ENCODE measurements at regions not wholly inside any gene's neighbourhood (a gene's known extent, or its start where the extent isn't known, plus 50 kb on each side); places are given as distances from the start of the nearest gene placed in this dataset.

DNA sequence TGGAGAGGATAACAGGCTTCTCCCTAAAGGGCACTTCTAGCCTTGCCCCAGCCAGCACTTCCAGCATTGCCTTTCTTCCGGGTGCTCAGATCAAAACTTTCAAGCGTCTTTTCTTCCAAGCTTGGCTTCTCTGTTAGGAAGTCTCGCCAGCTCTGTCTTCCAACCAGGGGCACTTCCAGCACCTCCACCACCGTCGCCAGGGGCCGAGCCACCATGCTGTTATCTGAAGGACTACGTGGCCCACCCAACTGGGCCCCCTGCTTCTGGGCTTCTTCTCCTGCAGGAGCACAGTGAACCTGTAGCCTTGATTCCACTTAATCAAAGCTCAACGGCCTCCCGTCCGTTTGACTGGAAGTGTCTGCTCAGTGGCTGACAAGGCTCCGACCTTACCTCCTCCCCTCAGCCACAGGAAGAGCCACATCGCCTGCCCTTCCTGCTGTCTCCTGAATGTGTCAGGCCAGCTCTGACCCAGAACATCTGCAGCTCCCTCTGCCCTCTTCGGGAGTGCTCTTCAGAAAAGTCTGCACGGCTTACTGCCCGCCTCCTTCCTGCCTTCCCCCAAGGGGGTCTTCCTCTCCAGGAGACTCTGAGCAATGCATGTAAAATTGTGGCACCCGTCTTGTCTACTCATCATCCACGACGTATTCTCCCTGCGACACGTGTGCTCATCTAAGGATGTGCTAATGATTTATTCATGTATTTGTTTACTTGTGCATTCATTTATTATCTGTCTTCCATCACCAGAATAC lies 527.0 kb downstream of the CDH26 start:
- H3K9ac ChIP-seq (ENCODE audit: low read length in 5 of 5), result no peak overlapping the region
- peaks cover 0 to 13% (median 3%) of the 10 kb centered on the region in 5 donors for H3K4me1 ChIP-seq (ENCODE audit: control insufficient read depth in 5 of 5, insufficient read depth in 5 of 5, low read length in 5 of 5)
- no peaks in the 10 kb centered on the region for H3K36me3 ChIP-seq (ENCODE audit: control insufficient read depth in 5 of 5, insufficient read depth in 5 of 5, low read length in 5 of 5)
- no peak overlapping the region for H3K27ac ChIP-seq (ENCODE audit: low read depth, low read length)
- peaks cover 0 to 31% (median 14%) of the 10 kb centered on the region in 5 donors for H3K27me3 ChIP-seq (ENCODE audit: control insufficient read depth in 5 of 5, insufficient read depth in 4 of 5, low read length in 5 of 5)
- H3K9me3 ChIP-seq (ENCODE audit: control insufficient read depth in 5 of 5, low read length in 5 of 5), result no peaks in the 10 kb centered on the region
- H3K4me3 ChIP-seq (ENCODE audit: low read depth in 1 of 5, low read length in 5 of 5), result no peak overlapping the region

DNA sequence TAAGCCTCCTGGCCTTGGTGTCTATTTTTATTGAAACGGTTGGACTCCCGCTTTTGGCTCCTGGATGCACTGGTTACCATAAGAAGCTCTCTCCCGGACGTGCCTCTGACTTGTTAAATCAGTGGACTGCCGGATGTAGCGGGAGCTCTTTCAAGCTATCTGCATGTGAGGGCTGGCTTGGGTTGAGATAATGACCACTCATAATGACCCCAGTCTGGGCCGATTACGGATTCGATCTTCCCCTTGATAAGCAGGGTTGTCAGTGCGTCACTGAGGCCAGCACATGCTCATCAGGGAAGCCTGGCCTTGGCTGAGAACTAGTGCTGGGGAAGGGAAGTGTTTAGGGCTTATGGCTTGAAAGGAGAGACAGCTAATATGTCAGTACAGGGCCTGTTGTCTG lies 528.1 kb downstream of the CDH26 start:
- H3K27ac ChIP-seq (ENCODE audit: low read depth, low read length), result no peak overlapping the region
- no peaks in the 10 kb centered on the region for H3K9me3 ChIP-seq (ENCODE audit: control insufficient read depth in 5 of 5, low read length in 5 of 5)
- H3K9ac ChIP-seq (ENCODE audit: low read length in 5 of 5), result no peak overlapping the region
- H3K36me3 ChIP-seq (ENCODE audit: control insufficient read depth in 5 of 5, insufficient read depth in 5 of 5, low read length in 5 of 5), result no peaks in the 10 kb centered on the region
- H3K4me1 ChIP-seq (ENCODE audit: control insufficient read depth in 5 of 5, insufficient read depth in 5 of 5, low read length in 5 of 5), result peaks cover 0 to 9% (median 6%) of the 10 kb centered on the region in 5 donors
- peaks cover 0 to 29% (median 11%) of the 10 kb centered on the region in 5 donors for H3K27me3 ChIP-seq (ENCODE audit: control insufficient read depth in 5 of 5, insufficient read depth in 4 of 5, low read length in 5 of 5)
- H3K4me3 ChIP-seq (ENCODE audit: low read depth in 1 of 5, low read length in 5 of 5), result no peak overlapping the region

DNA sequence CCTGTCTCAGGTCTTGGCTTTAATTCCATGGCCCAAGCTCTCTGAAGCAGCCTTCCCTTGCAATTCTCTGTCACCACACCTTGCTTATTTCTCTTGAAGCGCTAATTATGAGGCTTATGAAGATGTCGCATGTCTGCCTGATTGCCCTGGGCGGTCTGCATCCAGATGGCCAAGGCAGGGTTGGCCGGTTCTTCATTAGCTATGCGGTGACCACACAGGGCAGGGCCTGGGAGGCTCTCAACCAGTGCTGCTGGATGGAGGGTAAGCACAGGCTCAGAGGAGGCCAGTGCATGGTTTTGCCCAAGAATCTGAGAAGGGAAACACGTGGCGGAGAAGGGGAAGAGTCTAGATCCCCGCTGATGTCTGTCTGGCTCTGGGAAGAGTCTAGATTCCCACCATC lies 528.7 kb downstream of the CDH26 start:
- Histone ChIP-seq H3K9ac (ENCODE audit: low read length in 5 of 5) (no peak overlapping the region), H3K27me3 (ENCODE audit: control insufficient read depth in 5 of 5, insufficient read depth in 4 of 5, low read length in 5 of 5) (peaks cover 0 to 25% (median 8%) of the 10 kb centered on the region in 5 donors), H3K4me3 (ENCODE audit: low read depth in 1 of 5, low read length in 5 of 5) (no peak overlapping the region), H3K36me3 (ENCODE audit: control insufficient read depth in 5 of 5, insufficient read depth in 5 of 5, low read length in 5 of 5) (no peaks in the 10 kb centered on the region), H3K27ac (ENCODE audit: low read depth, low read length) (no peak overlapping the region), H3K4me1 (ENCODE audit: control insufficient read depth in 5 of 5, insufficient read depth in 5 of 5, low read length in 5 of 5) (peaks cover 0 to 5% (median 3%) of the 10 kb centered on the region in 5 donors), H3K9me3 (ENCODE audit: control insufficient read depth in 5 of 5, low read length in 5 of 5) (no peaks in the 10 kb centered on the region)

DNA sequence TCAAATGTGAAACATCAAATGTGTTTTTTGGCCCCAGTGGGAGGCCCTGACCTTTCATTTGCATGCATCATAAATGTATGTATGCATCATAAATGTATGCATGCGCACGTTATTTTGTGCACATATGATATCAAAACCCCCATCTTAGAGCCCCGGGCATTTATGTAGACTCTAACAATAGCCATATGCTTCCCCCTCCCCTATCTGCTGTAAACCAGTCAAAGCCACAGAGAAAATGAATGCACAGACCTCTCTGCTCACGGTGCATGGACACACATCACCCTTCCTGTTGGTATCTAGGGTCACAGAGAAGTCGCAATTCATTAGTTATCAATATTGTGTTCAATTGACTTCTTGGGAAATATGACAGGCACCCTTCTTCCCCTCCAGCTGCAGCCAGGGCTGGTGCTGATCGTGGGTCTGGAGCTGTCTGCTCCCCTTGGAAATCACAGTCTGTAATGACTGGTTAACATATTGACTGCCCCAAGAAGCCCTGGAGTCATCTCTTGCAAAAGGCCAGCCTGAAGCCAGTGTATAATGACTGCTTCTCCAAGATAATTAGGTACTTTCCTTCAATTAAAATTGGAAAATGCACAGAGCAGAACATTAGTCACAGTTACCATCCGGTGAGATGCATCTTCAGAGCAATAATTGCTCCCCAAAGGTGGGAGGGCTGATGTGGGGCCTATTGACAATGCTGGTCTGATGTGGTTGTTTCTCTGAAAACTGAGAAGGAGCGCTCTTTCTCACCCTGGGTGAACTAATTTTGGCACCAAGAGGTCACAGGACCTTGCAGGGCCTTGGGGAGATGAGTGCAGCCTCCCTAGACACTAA lies 532.2 kb downstream of the CDH26 start:
- Histone ChIP-seq H3K4me3 (ENCODE audit: low read depth in 1 of 5, low read length in 5 of 5) (no peak overlapping the region), H3K9ac (ENCODE audit: low read length in 5 of 5) (no peak overlapping the region), H3K27me3 (ENCODE audit: control insufficient read depth in 5 of 5, insufficient read depth in 4 of 5, low read length in 5 of 5) (peaks cover 0 to 9% (median 0%) of the 10 kb centered on the region in 5 donors), H3K27ac (ENCODE audit: low read depth, low read length) (no peak overlapping the region), H3K36me3 (ENCODE audit: control insufficient read depth in 5 of 5, insufficient read depth in 5 of 5, low read length in 5 of 5) (no peaks in the 10 kb centered on the region), H3K4me1 (ENCODE audit: control insufficient read depth in 5 of 5, insufficient read depth in 5 of 5, low read length in 5 of 5) (peaks cover 0 to 5% (median 0%) of the 10 kb centered on the region in 5 donors), H3K9me3 (ENCODE audit: control insufficient read depth in 5 of 5, low read length in 5 of 5) (no peaks in the 10 kb centered on the region)

DNA sequence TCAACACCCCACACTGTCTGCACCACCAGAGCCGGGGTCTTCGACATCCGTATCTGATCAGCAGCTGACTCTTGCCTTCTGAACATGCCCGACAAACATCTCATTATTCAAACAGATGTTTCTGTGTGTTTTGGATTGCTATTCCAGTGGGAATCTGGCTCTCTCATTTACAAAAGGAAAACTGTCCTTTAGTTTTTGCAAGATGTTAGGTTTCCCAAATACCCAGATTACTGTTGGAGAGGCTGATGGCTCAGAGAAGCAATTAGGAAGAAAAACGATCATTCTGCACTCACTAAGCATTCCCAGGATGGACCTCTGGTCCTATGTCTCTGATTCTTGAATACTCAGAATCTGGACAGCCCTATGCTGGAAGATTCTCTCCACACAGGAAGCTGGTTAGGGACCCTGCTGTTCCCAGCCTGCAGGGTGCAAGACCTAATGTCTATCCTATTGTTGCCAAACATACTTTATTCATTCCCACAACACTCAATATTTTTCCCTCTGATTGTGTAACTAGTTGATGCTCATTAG lies 532.9 kb downstream of the CDH26 start:
- no peak overlapping the region for H3K4me3 ChIP-seq (ENCODE audit: low read depth in 1 of 5, low read length in 5 of 5)
- no peak overlapping the region for H3K27ac ChIP-seq (ENCODE audit: low read depth, low read length)
- H3K9me3 ChIP-seq (ENCODE audit: control insufficient read depth in 5 of 5, low read length in 5 of 5), result no peaks in the 10 kb centered on the region
- no peaks in the 10 kb centered on the region for H3K36me3 ChIP-seq (ENCODE audit: control insufficient read depth in 5 of 5, insufficient read depth in 5 of 5, low read length in 5 of 5)
- H3K4me1 ChIP-seq (ENCODE audit: control insufficient read depth in 5 of 5, insufficient read depth in 5 of 5, low read length in 5 of 5), result peaks cover 0 to 5% (median 0%) of the 10 kb centered on the region in 5 donors
- no peak overlapping the region for H3K9ac ChIP-seq (ENCODE audit: low read length in 5 of 5)
- peaks cover 0 to 8% (median 0%) of the 10 kb centered on the region in 5 donors for H3K27me3 ChIP-seq (ENCODE audit: control insufficient read depth in 5 of 5, insufficient read depth in 4 of 5, low read length in 5 of 5)

DNA sequence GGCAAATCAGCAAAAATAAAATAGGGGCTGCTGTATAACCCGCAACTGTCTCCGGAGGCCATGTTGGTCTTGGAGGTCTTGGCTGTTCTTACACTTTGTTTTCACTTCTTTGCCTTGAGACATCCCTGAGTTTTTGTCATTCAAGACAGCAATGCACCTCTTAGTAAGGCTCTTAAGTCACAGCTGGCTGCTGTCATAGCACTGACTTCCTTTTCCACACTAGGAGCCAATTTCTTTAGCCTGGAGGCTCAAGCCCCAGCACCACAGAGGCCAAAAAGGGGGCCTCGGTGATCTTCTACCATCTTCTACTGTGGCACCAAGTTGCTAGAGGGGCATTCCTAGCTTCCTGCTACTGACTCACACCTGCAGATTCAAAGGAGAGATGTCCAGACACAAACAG lies 536.3 kb downstream of the CDH26 start:
- H3K4me1 ChIP-seq (ENCODE audit: control insufficient read depth in 5 of 5, insufficient read depth in 5 of 5, low read length in 5 of 5), result peaks cover 0 to 5% (median 0%) of the 10 kb centered on the region in 5 donors
- no peak overlapping the region for H3K9ac ChIP-seq (ENCODE audit: low read length in 5 of 5)
- no peak overlapping the region for H3K27ac ChIP-seq (ENCODE audit: low read depth, low read length)
- H3K36me3 ChIP-seq (ENCODE audit: control insufficient read depth in 5 of 5, insufficient read depth in 5 of 5, low read length in 5 of 5), result no peaks in the 10 kb centered on the region
- H3K27me3 ChIP-seq (ENCODE audit: control insufficient read depth in 5 of 5, insufficient read depth in 4 of 5, low read length in 5 of 5), result no peaks in the 10 kb centered on the region
- H3K9me3 ChIP-seq (ENCODE audit: control insufficient read depth in 5 of 5, low read length in 5 of 5), result no peaks in the 10 kb centered on the region
- H3K4me3 ChIP-seq (ENCODE audit: low read depth in 1 of 5, low read length in 5 of 5), result no peak overlapping the region

DNA sequence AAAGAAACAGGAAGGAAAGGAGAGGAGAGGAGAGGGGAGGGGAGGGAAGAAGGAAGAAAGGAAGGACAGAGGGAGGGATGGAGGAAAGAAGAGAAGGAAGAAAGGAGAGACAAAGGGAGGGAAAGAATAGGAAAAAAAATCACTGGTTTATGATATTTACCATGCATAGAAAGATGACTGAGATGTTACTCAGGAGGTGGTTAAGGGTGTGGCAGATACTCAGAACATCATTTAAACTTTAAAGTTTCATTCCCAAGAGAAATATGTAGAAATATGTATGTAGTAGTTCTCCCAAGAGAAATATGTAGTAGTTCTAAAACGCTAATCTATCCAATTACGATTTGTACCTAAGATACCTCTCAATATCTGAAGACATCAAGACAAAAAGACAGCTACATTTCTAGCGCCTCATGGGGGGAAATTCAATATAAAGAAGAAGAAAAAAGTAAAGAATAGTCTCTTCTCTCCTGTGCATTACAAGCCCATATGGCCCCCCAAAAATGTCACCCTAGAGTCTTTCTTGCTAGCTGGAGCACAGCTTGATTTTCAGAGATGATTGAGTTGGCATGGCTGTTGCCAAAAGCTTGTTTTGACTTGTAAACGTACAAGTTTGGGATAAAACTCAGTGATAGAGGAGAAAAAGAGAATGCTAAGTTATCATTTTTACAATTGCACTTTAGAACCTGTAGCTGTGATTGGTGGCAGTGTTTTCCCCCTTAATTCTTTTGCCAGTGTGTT lies 539.2 kb downstream of the CDH26 start:
- Histone ChIP-seq H3K27ac (ENCODE audit: low read depth, low read length) (no peak overlapping the region), H3K36me3 (ENCODE audit: control insufficient read depth in 5 of 5, insufficient read depth in 5 of 5, low read length in 5 of 5) (no peaks in the 10 kb centered on the region), H3K4me3 (ENCODE audit: low read depth in 1 of 5, low read length in 5 of 5) (no peak overlapping the region), H3K9me3 (ENCODE audit: control insufficient read depth in 5 of 5, low read length in 5 of 5) (no peaks in the 10 kb centered on the region), H3K4me1 (ENCODE audit: control insufficient read depth in 5 of 5, insufficient read depth in 5 of 5, low read length in 5 of 5) (no peaks in the 10 kb centered on the region), H3K9ac (ENCODE audit: low read length in 5 of 5) (no peak overlapping the region), H3K27me3 (ENCODE audit: control insufficient read depth in 5 of 5, insufficient read depth in 4 of 5, low read length in 5 of 5) (peaks cover 0 to 2% (median 0%) of the 10 kb centered on the region in 5 donors)

DNA sequence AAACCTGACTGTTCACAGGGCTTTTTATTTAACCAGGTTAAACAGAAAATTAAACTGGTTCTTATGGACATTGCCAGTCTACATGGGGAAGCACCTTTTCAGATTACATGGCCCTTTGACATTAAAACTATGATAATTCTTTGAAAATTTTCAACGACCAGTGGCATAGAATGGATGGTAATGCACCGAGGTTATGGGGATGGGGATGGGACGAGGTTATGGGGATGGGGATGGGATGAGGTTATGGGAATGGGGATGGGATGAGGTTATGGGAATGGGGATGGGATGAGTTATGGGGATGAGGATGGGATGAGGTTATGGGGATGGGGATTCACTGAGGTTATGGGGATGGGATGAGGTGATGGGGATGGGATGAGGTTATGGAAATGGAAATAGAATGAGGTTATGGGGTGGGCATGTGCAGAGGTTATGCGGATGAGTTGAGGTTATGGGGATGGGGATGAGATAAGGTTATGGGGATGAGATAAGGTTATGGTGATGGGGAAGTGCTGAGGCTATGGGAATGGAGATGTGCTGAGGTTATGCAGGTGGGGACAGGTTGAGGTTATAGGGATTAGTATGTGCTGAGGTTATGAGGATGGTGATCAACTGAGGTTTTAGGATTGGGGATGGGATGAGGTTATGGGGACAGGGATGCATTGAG lies 541.9 kb downstream of the CDH26 start:
- Histone ChIP-seq H3K9me3 (ENCODE audit: control insufficient read depth in 5 of 5, low read length in 5 of 5) (no peaks in the 10 kb centered on the region), H3K9ac (ENCODE audit: low read length in 5 of 5) (no peak overlapping the region), H3K27me3 (ENCODE audit: control insufficient read depth in 5 of 5, insufficient read depth in 4 of 5, low read length in 5 of 5) (peaks cover 0 to 2% (median 0%) of the 10 kb centered on the region in 5 donors), H3K27ac (ENCODE audit: low read depth, low read length) (no peak overlapping the region), H3K36me3 (ENCODE audit: control insufficient read depth in 5 of 5, insufficient read depth in 5 of 5, low read length in 5 of 5) (no peaks in the 10 kb centered on the region), H3K4me1 (ENCODE audit: control insufficient read depth in 5 of 5, insufficient read depth in 5 of 5, low read length in 5 of 5) (no peaks in the 10 kb centered on the region), H3K4me3 (ENCODE audit: low read depth in 1 of 5, low read length in 5 of 5) (no peak overlapping the region)

DNA sequence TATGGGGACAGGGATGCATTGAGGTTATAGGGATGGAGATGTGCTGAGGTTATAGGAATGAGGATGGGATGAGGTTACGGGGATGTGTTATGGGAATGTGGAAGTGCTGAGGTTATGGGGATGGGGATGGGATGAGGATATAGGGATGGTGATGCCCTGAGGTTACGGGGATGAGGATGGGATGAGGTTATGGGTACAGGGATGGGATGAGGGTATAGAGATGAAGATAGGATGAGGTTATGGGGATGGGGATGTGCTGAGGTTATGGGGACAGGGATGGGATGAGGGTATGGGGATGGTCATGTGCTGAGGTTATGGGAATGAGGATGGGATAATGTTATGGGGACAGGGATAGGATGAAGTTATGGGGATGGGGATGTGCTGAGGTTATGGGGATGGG lies 542.8 kb downstream of the CDH26 start:
- no peaks in the 10 kb centered on the region for H3K4me1 ChIP-seq (ENCODE audit: control insufficient read depth in 5 of 5, insufficient read depth in 5 of 5, low read length in 5 of 5)
- no peak overlapping the region for H3K4me3 ChIP-seq (ENCODE audit: low read depth in 1 of 5, low read length in 5 of 5)

More for the DNA sequence above, 542.8 kb downstream of the CDH26 start:
- Histone ChIP-seq H3K36me3 (ENCODE audit: control insufficient read depth in 5 of 5, insufficient read depth in 5 of 5, low read length in 5 of 5) (no peaks in the 10 kb centered on the region), H3K9me3 (ENCODE audit: control insufficient read depth in 5 of 5, low read length in 5 of 5) (no peaks in the 10 kb centered on the region), H3K27ac (ENCODE audit: low read depth, low read length) (no peak overlapping the region), H3K27me3 (ENCODE audit: control insufficient read depth in 5 of 5, insufficient read depth in 4 of 5, low read length in 5 of 5) (peaks cover 0 to 2% (median 0%) of the 10 kb centered on the region in 5 donors), H3K9ac (ENCODE audit: low read length in 5 of 5) (no peak overlapping the region)
